AG10803 (cell line): ENCODE measurements at regions not wholly inside any gene's neighbourhood (a gene's known extent, or its start where the extent isn't known, plus 50 kb on each side); places are given as distances from the start of the nearest gene placed in this dataset.

ENCODE experiments used
- DNase-seq: peaks from one replicate; pipeline ENCODE4 v3.0.0; 2010; ENCODE audit warnings: low read depth
- H3K4me3 ChIP-seq: 2 replicates; pipeline ENCODE4 v1.5.1; 2011; ENCODE audit warnings: mild to moderate bottlenecking, low read length, control low read depth
- CTCF ChIP-seq: conservative IDR thresholded peaks from 2 replicates; pipeline ENCODE4 v1.5.1; 2011; ENCODE audit warnings: mild to moderate bottlenecking, low read length, control low read depth, inconsistent platforms

- no peak for DNase-seq
- no peak for TF ChIP-seq CTCF
- no peak overlapping the region for H3K4me3 ChIP-seq
Measured at GRCh38 chr1:38275960-38276359, 229.4 kb upstream of the POU3F1 start.

GRCh38 chr1:38274974-38275373, 228.4 kb upstream of the POU3F1 start:
- no peak for TF ChIP-seq CTCF
- DNase-seq: no peak
- no peak overlapping the region for H3K4me3 ChIP-seq

GRCh38 chr1:38273196-38273804, 226.7 kb upstream of the POU3F1 start:
- no peak overlapping the region for H3K4me3 ChIP-seq
- no peak for DNase-seq
- TF ChIP-seq CTCF: no peak

DNA sequence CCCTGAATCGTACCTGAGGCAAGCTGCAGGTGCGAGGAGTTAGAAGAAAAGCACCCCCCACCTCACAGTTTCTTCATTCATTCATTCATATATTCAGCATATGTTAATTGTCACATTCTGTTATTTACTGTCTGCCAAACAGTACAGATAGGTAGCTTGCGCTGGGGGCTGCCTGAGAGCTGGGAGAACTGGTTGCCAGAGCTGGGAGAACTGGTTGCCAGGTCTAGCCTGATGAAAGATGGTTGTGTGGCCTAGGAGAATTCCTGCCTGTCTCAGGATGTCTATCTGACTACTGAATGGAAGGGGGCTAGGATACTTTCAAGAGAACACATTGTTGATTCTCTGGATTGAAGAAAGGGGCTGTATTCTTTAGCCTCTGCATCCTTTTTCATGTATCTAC, 225.9 kb upstream of the POU3F1 start:
- H3K4me3 ChIP-seq: no peak overlapping the region
- no peak for DNase-seq
- TF ChIP-seq CTCF: no peak

DNA sequence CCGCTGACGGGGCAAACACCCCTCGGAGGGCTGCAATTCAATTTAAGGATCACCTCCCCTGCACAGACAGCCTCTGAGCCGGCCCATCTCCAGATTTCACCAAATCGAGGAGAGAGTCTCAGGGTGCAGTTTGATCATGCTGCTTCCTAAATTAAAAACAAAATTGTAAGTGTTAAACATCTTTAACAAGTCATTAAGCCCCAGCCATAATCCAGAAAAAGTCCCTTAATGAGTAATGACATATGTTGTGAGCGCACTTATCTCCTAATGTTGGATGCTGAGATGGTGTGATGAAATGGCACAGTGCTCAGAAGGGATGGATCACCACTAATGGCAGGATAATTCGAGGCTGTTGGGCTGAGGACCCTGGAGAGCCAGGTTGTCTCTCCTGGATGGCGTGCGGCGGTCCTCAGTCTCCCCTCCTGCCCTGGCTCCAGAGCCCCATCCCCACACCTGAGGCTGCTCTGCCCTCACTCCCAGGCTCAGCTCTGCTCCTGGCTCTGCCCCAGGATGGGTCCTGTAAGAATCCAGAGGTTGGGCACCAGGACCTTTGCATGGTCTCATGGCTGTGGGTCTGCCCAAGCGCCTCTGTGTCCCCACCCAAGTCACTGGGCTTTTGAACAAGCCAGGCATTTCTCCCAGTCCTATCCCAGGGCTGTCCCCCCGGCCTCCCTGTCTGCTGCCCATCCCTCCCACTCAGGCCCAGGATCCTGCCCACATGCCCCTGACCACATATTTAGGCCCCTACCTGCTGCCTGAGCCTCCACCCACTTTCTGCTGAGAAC, 224.4 kb upstream of the POU3F1 start:
- H3K4me3 ChIP-seq: no peak overlapping the region
- no peak for DNase-seq
- TF ChIP-seq CTCF: no peak

- TF ChIP-seq CTCF: no peak
- no peak overlapping the region for H3K4me3 ChIP-seq
- DNase-seq: no peak
Measured at GRCh38 chr1:38269923-38270848, 223.6 kb upstream of the POU3F1 start.
